ENCODE measurements at regions not wholly inside any gene's neighbourhood (a gene's known extent, or its start where the extent isn't known, plus 50 kb on each side); places are given as distances from the start of the nearest gene placed in this dataset.

DNA sequence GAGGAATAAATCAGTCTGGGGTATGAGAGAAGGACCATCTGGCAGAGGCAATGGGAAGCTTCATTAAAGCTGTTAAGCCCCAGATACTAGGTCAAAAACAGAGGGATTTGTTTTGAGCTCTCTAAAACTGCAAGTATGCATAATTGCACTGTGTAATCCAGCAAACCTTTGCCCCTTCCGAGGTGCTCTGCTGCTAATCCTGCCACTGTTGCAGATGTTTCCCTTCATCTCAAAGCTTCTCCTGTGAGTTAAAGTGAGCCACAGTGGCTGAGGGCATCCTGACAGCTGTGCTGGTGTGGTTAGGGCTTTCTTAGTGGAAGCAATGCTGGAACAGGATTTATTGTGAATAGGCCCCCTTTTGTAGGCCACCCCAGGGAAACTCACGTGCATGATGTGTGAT lies 160.3 kb upstream of the TRPC7 start:
- H3K4me2 ChIP-seq (ENCODE audit: extremely low read depth, insufficient read depth, low read length): no peak overlapping the region
- no peak for TF ChIP-seq EZH2 (IDR thresholded peaks at IDR 0.05; ENCODE audit: low read length, missing control alignments)
- TF ChIP-seq, protein P1, sequence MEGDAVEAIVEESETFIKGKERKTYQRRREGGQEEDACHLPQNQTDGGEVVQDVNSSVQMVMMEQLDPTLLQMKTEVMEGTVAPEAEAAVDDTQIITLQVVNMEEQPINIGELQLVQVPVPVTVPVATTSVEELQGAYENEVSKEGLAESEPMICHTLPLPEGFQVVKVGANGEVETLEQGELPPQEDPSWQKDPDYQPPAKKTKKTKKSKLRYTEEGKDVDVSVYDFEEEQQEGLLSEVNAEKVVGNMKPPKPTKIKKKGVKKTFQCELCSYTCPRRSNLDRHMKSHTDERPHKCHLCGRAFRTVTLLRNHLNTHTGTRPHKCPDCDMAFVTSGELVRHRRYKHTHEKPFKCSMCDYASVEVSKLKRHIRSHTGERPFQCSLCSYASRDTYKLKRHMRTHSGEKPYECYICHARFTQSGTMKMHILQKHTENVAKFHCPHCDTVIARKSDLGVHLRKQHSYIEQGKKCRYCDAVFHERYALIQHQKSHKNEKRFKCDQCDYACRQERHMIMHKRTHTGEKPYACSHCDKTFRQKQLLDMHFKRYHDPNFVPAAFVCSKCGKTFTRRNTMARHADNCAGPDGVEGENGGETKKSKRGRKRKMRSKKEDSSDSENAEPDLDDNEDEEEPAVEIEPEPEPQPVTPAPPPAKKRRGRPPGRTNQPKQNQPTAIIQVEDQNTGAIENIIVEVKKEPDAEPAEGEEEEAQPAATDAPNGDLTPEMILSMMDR (conservative IDR thresholded peaks at IDR 0.05 in 1 of 2, IDR thresholded peaks at IDR 0.05 in 1 of 2; ENCODE audit: low read depth in 1 of 2, low read length in 2 of 2): no peak
- H3K79me2 ChIP-seq (ENCODE audit: control insufficient read depth, insufficient read depth, low read length): no peaks in the 10 kb centered on the region
- H3K4me1 ChIP-seq (ENCODE audit: control insufficient read depth, extremely low read depth, insufficient read depth, low read length): no peaks in the 10 kb centered on the region
- no peaks in the 10 kb centered on the region for H4K20me1 ChIP-seq (ENCODE audit: control insufficient read depth, extremely low read depth, insufficient read depth, low read length)
- no peaks in the 10 kb centered on the region for H3K27me3 ChIP-seq (ENCODE audit: control insufficient read depth, insufficient read depth, low read length)
- DNase-seq (ENCODE audit: low read depth in 2 of 2): no peak
- no peaks in the 10 kb centered on the region for H3K36me3 ChIP-seq (ENCODE audit: control insufficient read depth, insufficient read depth, low read length)
- no peak overlapping the region for H3K27ac ChIP-seq (ENCODE audit: insufficient read depth, low read length)
- no peak overlapping the region for H3K9ac ChIP-seq (ENCODE audit: insufficient read depth, low read length)
- H3K9me3 ChIP-seq (ENCODE audit: control insufficient read depth, insufficient read depth, low read depth, low read length): no peaks in the 10 kb centered on the region
- no peak overlapping the region for H3K4me3 ChIP-seq (replicated peaks in 1 of 4; ENCODE audit: control extremely low read depth in 1 of 4, insufficient read depth in 1 of 4, low read depth in 3 of 4, low read length in 4 of 4)
- no peak overlapping the region for H2AFZ ChIP-seq (ENCODE audit: low read length)

DNA sequence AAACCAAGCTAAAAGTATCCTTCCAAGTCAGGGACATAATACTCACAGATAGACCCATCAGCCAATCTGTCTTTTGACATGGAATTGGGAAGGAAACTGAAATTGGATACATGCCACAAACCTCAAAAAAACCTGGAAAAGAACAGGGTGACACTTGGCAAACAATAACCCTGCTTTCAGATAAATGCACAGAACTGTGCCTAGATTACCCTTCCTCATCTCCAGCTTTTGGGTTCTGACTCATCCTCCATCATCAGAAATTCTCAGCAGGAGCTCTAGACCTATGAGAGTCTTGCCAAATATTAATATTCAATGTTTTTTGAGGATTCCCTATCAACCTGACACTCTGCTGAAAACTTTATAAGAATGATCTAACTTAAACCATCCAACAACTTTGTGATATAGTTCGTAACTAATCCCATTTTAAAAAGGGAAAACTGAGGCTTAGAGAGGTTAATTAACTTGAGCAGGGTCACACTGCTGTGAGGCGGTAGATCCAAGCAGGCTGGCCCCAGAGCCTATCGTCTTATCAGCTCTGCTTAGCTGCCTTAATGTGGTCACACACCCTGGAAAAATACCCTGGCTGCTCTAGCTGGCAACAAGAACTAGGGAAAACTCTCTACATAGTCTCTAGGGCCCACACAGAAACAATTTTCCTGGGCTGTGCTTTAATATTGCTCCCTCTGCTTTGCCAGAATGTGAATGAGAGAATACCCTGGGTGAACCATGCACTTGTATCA lies 157.0 kb upstream of the TRPC7 start:
- DNase-seq (ENCODE audit: low read depth in 2 of 2): peak in 1 of 2 donors; percentile 1
- no peaks in the 10 kb centered on the region for H3K9me3 ChIP-seq (ENCODE audit: control insufficient read depth, insufficient read depth, low read depth, low read length)
- H3K9ac ChIP-seq (ENCODE audit: insufficient read depth, low read length): no peak overlapping the region
- H3K36me3 ChIP-seq (ENCODE audit: control insufficient read depth, insufficient read depth, low read length): no peaks in the 10 kb centered on the region
- no peaks in the 10 kb centered on the region for H3K27me3 ChIP-seq (ENCODE audit: control insufficient read depth, insufficient read depth, low read length)
- H3K4me2 ChIP-seq (ENCODE audit: extremely low read depth, insufficient read depth, low read length): no peak overlapping the region
- no peaks in the 10 kb centered on the region for H3K79me2 ChIP-seq (ENCODE audit: control insufficient read depth, insufficient read depth, low read length)
- TF ChIP-seq EZH2 (IDR thresholded peaks at IDR 0.05; ENCODE audit: low read length, missing control alignments): no peak
- TF ChIP-seq, protein P1 (conservative IDR thresholded peaks at IDR 0.05 in 1 of 2, IDR thresholded peaks at IDR 0.05 in 1 of 2; ENCODE audit: low read depth in 1 of 2, low read length in 2 of 2): no peak
- H4K20me1 ChIP-seq (ENCODE audit: control insufficient read depth, extremely low read depth, insufficient read depth, low read length): no peaks in the 10 kb centered on the region
- no peak overlapping the region for H3K4me3 ChIP-seq (replicated peaks in 1 of 4; ENCODE audit: control extremely low read depth in 1 of 4, insufficient read depth in 1 of 4, low read depth in 3 of 4, low read length in 4 of 4)
- H2AFZ ChIP-seq (ENCODE audit: low read length): no peak overlapping the region
- no peak overlapping the region for H3K27ac ChIP-seq (ENCODE audit: insufficient read depth, low read length)
- H3K4me1 ChIP-seq (ENCODE audit: control insufficient read depth, extremely low read depth, insufficient read depth, low read length): no peaks in the 10 kb centered on the region

DNA sequence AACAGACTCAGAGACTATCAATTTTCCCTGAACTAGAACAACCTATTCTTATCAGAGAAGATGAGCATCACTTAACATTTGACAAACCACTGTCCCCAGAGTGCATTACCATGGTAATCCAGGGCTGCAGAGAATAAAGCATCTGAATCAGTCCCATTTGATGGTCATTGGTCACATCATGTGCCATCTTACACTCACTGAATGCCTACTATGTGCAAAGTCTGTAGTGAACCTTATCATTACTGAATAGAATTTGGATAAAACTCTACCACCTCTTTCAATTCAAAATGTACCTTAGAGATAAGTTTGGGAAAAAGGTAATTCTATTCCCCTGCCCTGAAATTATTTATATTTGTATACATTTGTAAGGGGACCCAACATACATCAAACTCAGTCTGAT lies 156.4 kb upstream of the TRPC7 start:
- Histone ChIP-seq H3K36me3 (ENCODE audit: control insufficient read depth, insufficient read depth, low read length) (no peaks in the 10 kb centered on the region), H3K9ac (ENCODE audit: insufficient read depth, low read length) (no peak overlapping the region), H3K4me2 (ENCODE audit: extremely low read depth, insufficient read depth, low read length) (no peak overlapping the region), H3K27ac (ENCODE audit: insufficient read depth, low read length) (no peak overlapping the region), H3K4me1 (ENCODE audit: control insufficient read depth, extremely low read depth, insufficient read depth, low read length) (no peaks in the 10 kb centered on the region), H3K79me2 (ENCODE audit: control insufficient read depth, insufficient read depth, low read length) (no peaks in the 10 kb centered on the region), H3K27me3 (ENCODE audit: control insufficient read depth, insufficient read depth, low read length) (no peaks in the 10 kb centered on the region), H3K4me3 (replicated peaks in 1 of 4; ENCODE audit: control extremely low read depth in 1 of 4, insufficient read depth in 1 of 4, low read depth in 3 of 4, low read length in 4 of 4) (no peak overlapping the region), H4K20me1 (ENCODE audit: control insufficient read depth, extremely low read depth, insufficient read depth, low read length) (no peaks in the 10 kb centered on the region), H2AFZ (ENCODE audit: low read length) (no peak overlapping the region), H3K9me3 (ENCODE audit: control insufficient read depth, insufficient read depth, low read depth, low read length) (no peaks in the 10 kb centered on the region)
- no peak for DNase-seq (ENCODE audit: low read depth in 2 of 2)
- TF ChIP-seq EZH2 (IDR thresholded peaks at IDR 0.05; ENCODE audit: low read length, missing control alignments): no peak
- TF ChIP-seq, protein P1 (conservative IDR thresholded peaks at IDR 0.05 in 1 of 2, IDR thresholded peaks at IDR 0.05 in 1 of 2; ENCODE audit: low read depth in 1 of 2, low read length in 2 of 2): no peak
